NCI-H524 (cell line): ENCODE measurements at regions not wholly inside any gene's neighbourhood (a gene's known extent, or its start where the extent isn't known, plus 50 kb on each side); places are given as distances from the start of the nearest gene placed in this dataset.

Experiments used
- DNase-seq, 2 experiments: peaks; one replicate each; lab custom pipeline; 2025; lab: John Stamatoyannopoulos, UW

DNA sequence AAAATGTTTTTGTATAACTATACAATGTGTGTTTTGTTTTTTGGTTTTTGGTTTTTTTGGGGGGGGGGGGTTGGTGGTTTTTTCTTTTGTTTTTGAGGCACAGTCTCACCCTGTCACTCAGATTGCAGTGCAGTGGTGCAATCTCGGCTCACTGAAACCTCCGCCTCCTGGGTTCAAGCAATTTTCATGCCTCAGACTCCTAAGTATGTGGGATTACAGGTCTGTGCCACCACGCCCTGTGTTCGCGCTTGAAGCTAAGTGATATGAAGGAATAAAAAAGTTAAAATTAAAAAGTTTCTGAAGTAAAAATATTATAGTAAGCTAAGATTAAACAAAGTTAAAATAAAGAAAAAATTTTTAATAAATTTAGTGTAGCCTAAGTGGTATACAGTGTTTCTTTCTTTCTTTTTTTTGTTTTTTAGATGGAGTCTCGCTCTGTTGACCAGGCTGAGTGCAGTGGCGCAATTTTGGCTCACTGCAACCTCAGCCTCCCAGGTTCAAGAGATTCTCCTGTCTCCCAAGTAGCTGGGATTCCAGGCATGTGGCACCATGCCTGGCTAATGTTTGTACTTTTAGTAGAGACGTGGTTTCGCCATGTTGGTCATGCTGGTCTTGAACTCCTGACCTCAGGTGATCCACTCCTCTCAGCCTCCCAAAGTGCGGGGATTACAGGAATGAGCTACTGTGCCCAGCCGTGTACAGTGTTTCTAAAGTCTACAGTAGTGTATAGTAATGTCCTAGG, 53.9 kb upstream of the TEX55 start:
- no peak for DNase-seq

DNA sequence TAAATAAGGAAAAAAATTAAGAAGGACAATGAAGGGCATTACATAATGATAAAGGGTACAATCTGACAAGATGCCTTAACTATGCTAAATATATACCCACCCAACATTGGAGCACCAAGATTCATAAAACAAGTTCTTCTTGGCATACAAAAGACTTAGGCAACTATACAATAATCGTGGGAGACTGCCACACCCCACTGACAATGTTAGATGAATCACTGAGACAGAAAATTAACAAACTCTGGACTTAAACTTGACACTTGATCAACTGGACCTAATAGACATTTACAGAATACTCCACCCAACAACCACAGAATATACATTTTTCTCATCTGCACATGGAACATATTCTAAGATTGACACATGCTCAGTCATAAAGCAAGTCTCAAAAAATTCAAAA, 53.2 kb upstream of the IGSF11 start:
- DNase-seq: no peak

- no peak for DNase-seq
Measured at GRCh38 chr3:119085070-119085439, 50.4 kb upstream of the IGSF11 start.

DNA sequence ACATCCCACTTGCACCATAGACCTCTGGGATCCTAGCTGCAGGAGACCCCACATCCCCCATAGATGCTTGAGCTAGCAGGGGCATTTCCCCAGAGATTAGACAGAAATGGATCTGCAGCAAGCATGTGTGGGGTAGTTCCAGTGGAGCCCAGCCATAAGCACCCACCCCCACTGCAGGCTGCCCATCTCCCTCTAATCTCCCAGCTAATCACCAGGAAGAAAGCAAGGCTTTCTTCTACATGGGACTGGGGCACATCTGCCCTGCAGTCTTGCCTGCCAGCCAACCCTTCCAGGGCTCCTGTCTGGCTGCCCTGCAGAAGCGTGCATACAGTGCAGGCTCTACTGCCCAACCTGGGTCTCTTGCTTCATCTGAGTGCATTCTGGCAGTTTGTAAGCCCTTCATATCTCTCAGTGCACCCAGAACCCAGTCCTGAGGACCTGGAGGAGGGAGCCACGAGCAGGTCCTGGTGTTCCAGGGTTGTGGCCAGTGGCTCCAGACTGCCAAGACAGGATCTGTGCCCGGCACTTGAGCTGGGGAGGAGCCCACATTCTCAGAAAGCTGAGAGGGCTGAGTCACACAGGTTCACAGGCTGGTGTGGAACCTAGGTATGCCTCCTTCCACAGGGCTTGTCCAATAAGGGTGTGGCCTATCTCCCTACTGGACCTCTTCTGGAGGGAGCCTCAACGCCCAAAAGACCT, 49.9 kb upstream of the IGSF11 start:
- DNase-seq: peak in 1 of 2 experiments; percentile 10
